ENCODE measurements at regions not wholly inside any gene's neighbourhood (a gene's known extent, or its start where the extent isn't known, plus 50 kb on each side); places are given as distances from the start of the nearest gene placed in this dataset.
A peak's percentile ranks its signal among the peaks of the same experiment; 100 is the strongest.

GRCh38 chr16:86984991-86985647, 332.1 kb downstream of the C16orf95 start:
- Histone ChIP-seq H3K27me3 (ENCODE audit: control insufficient read depth, insufficient read depth, low read length) (no peaks in the 10 kb centered on the region), H3K36me3 (ENCODE audit: control insufficient read depth, insufficient read depth, low read length) (no peaks in the 10 kb centered on the region), H3K4me3 (ENCODE audit: low read depth, low read length) (no peak overlapping the region)
- DNase-seq (ENCODE audit: low read depth) (no peak), FAIRE-seq (no peak)
- TF ChIP-seq CTCF (IDR thresholded peaks at IDR 0.05; ENCODE audit: insufficient read depth, low read length, severe bottlenecking) = no peak

- DNase-seq (ENCODE audit: low read depth) (no peak), FAIRE-seq (no peak)
- no peaks in the 10 kb centered on the region for H3K36me3 ChIP-seq (ENCODE audit: control insufficient read depth, insufficient read depth, low read length)
- no peak for TF ChIP-seq CTCF (IDR thresholded peaks at IDR 0.05; ENCODE audit: insufficient read depth, low read length, severe bottlenecking)
- H3K27me3 ChIP-seq (ENCODE audit: control insufficient read depth, insufficient read depth, low read length) = no peaks in the 10 kb centered on the region
- no peak overlapping the region for H3K4me3 ChIP-seq (ENCODE audit: low read depth, low read length)
These were observed 331.6 kb downstream of the C16orf95 start for GRCh38 chr16:86985648-86986015.

- no peak for FAIRE-seq
- no peaks in the 10 kb centered on the region for H3K27me3 ChIP-seq (ENCODE audit: control insufficient read depth, insufficient read depth, low read length)
- no peak for DNase-seq (ENCODE audit: low read depth)
- no peaks in the 10 kb centered on the region for H3K36me3 ChIP-seq (ENCODE audit: control insufficient read depth, insufficient read depth, low read length)
- no peak overlapping the region for H3K4me3 ChIP-seq (ENCODE audit: low read depth, low read length)
- no peak for TF ChIP-seq CTCF (IDR thresholded peaks at IDR 0.05; ENCODE audit: insufficient read depth, low read length, severe bottlenecking)
These were observed 331.1 kb downstream of the C16orf95 start for GRCh38 chr16:86986136-86986535.

DNA sequence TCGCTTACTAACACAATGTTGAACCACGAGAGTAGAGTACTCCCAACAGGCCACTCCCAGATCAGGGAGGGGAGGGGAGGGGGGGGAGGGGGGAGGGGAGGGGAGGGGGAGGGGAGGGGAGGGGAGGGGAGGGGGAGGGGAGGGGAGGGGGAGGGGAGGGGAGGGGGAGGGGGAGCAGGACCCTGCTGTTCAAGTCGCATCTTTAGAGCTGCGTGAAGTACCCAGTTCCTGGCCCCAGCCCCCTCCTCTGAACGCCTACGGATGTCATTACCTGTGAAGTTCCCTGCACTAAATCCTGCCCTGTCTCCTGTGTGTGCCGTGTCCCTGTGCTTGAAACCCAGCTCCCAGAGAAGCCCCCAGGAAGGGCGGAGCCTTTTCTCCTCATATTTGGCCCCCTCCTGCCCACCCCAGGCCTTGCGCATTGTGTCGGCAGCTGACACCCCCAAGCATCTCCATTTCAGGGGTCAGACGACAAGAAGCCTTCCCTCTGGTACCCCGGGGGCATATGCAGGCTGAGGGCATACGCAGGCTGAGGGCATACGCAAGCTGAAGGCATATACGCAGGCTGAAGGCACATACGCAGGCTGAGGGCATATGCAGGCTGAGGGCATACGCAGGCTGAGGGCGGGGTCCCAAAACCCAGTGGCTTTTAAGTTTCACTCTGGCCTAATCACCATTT, 330.2 kb downstream of the C16orf95 start:
- no peak overlapping the region for H3K4me3 ChIP-seq (ENCODE audit: low read depth, low read length)
- no peaks in the 10 kb centered on the region for H3K27me3 ChIP-seq (ENCODE audit: control insufficient read depth, insufficient read depth, low read length)
- no peaks in the 10 kb centered on the region for H3K36me3 ChIP-seq (ENCODE audit: control insufficient read depth, insufficient read depth, low read length)
- TF ChIP-seq CTCF (IDR thresholded peaks at IDR 0.05; ENCODE audit: insufficient read depth, low read length, severe bottlenecking) = no peak
- FAIRE-seq = peak; percentile 81
- no peak for DNase-seq (ENCODE audit: low read depth)

- no peak overlapping the region for H3K4me3 ChIP-seq (ENCODE audit: low read depth, low read length)
- no peaks in the 10 kb centered on the region for H3K27me3 ChIP-seq (ENCODE audit: control insufficient read depth, insufficient read depth, low read length)
- H3K36me3 ChIP-seq (ENCODE audit: control insufficient read depth, insufficient read depth, low read length) = no peaks in the 10 kb centered on the region
- FAIRE-seq = no peak
- DNase-seq (ENCODE audit: low read depth) = no peak
- TF ChIP-seq CTCF (IDR thresholded peaks at IDR 0.05; ENCODE audit: insufficient read depth, low read length, severe bottlenecking) = no peak
These were observed 329.2 kb downstream of the C16orf95 start for GRCh38 chr16:86987746-86988670.

Measured in bronchial epithelial cell (primary cell).